ENCODE measurements at regions not wholly inside any gene's neighbourhood (a gene's known extent, or its start where the extent isn't known, plus 50 kb on each side); places are given as distances from the start of the nearest gene placed in this dataset.

- no peaks in the 10 kb centered on the region for H3K4me1 Mint-ChIP-seq (ENCODE audit: unreplicated experiment)
- H3K36me3 Mint-ChIP-seq (ENCODE audit: low read depth, unreplicated experiment): no peaks in the 10 kb centered on the region
- no peaks in the 10 kb centered on the region for H3K9me3 Mint-ChIP-seq (ENCODE audit: unreplicated experiment)
- no peaks in the 10 kb centered on the region for H3K27me3 Mint-ChIP-seq (ENCODE audit: unreplicated experiment)
- no peak overlapping the region for H3K27ac Mint-ChIP-seq (ENCODE audit: unreplicated experiment)
- TF ChIP-seq CTCF (IDR thresholded peaks at IDR 0.05; ENCODE audit: unreplicated experiment): no peak
- no peak overlapping the region for H3K4me3 Mint-ChIP-seq (ENCODE audit: unreplicated experiment)
- DNase-seq (ENCODE audit: low spot score): no peak
Measured at GRCh38 chr10:61108915-61109314, 164.9 kb upstream of the RHOBTB1 start.

GRCh38 chr10:61100887-61101286 lies 156.9 kb upstream of the RHOBTB1 start:
- Mint-ChIP-seq H3K27ac (ENCODE audit: unreplicated experiment) (no peak overlapping the region), H3K27me3 (ENCODE audit: unreplicated experiment) (no peaks in the 10 kb centered on the region), H3K36me3 (ENCODE audit: low read depth, unreplicated experiment) (no peaks in the 10 kb centered on the region), H3K9me3 (ENCODE audit: unreplicated experiment) (no peaks in the 10 kb centered on the region), H3K4me3 (ENCODE audit: unreplicated experiment) (no peak overlapping the region), H3K4me1 (ENCODE audit: unreplicated experiment) (peaks cover 8% of the 10 kb centered on the region)
- no peak for TF ChIP-seq CTCF (IDR thresholded peaks at IDR 0.05; ENCODE audit: unreplicated experiment)
- no peak for DNase-seq (ENCODE audit: low spot score)

GRCh38 chr10:61099756-61100155 lies 155.8 kb upstream of the RHOBTB1 start:
- no peak for DNase-seq (ENCODE audit: low spot score)
- Mint-ChIP-seq H3K4me1 (ENCODE audit: unreplicated experiment) (peaks cover 8% of the 10 kb centered on the region), H3K36me3 (ENCODE audit: low read depth, unreplicated experiment) (no peaks in the 10 kb centered on the region), H3K9me3 (ENCODE audit: unreplicated experiment) (no peaks in the 10 kb centered on the region), H3K27ac (ENCODE audit: unreplicated experiment) (no peak overlapping the region), H3K27me3 (ENCODE audit: unreplicated experiment) (no peaks in the 10 kb centered on the region), H3K4me3 (ENCODE audit: unreplicated experiment) (no peak overlapping the region)
- TF ChIP-seq CTCF (IDR thresholded peaks at IDR 0.05; ENCODE audit: unreplicated experiment): no peak

- H3K4me1 Mint-ChIP-seq (ENCODE audit: unreplicated experiment): peaks cover 8% of the 10 kb centered on the region
- no peak for DNase-seq (ENCODE audit: low spot score)
- no peak overlapping the region for H3K4me3 Mint-ChIP-seq (ENCODE audit: unreplicated experiment)
- no peaks in the 10 kb centered on the region for H3K9me3 Mint-ChIP-seq (ENCODE audit: unreplicated experiment)
- H3K36me3 Mint-ChIP-seq (ENCODE audit: low read depth, unreplicated experiment): no peaks in the 10 kb centered on the region
- no peak overlapping the region for H3K27ac Mint-ChIP-seq (ENCODE audit: unreplicated experiment)
- no peak for TF ChIP-seq CTCF (IDR thresholded peaks at IDR 0.05; ENCODE audit: unreplicated experiment)
- no peaks in the 10 kb centered on the region for H3K27me3 Mint-ChIP-seq (ENCODE audit: unreplicated experiment)
Measured at GRCh38 chr10:61098966-61099365, 155.0 kb upstream of the RHOBTB1 start.

- Mint-ChIP-seq H3K27ac (ENCODE audit: unreplicated experiment) (no peak overlapping the region), H3K4me1 (ENCODE audit: unreplicated experiment) (peaks cover 8% of the 10 kb centered on the region), H3K36me3 (ENCODE audit: low read depth, unreplicated experiment) (no peaks in the 10 kb centered on the region), H3K4me3 (ENCODE audit: unreplicated experiment) (no peak overlapping the region), H3K27me3 (ENCODE audit: unreplicated experiment) (no peaks in the 10 kb centered on the region), H3K9me3 (ENCODE audit: unreplicated experiment) (no peaks in the 10 kb centered on the region)
- no peak for TF ChIP-seq CTCF (IDR thresholded peaks at IDR 0.05; ENCODE audit: unreplicated experiment)
- no peak for DNase-seq (ENCODE audit: low spot score)
Measured at GRCh38 chr10:61097026-61097425, 153.0 kb upstream of the RHOBTB1 start.
